ENCODE measurements at regions not wholly inside any gene's neighbourhood (a gene's known extent, or its start where the extent isn't known, plus 50 kb on each side); places are given as distances from the start of the nearest gene placed in this dataset.

DNA sequence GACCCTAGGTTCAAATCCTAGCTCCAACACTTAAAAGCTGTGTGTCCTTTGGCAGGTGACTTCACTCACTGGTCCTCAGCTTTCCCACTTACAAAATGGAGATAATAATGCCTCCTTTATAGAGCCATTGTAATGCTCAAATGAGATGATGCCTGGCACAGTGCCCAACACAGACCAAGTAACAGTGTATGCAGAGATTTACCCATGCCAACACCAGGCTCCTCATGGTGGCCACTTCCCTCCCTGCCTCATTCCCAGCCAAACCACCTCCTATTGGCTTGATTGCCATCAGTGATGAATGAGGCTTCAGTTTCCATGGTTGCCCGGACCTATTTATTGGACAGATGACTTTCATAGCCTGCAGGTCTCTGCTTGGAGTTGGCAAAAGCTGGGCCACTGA, 469.4 kb downstream of the CDK5RAP2 start:
- Histone ChIP-seq H3K27ac (ENCODE audit: low read length) (no peak overlapping the region), H3K4me1 (ENCODE audit: low read length) (no peaks in the 10 kb centered on the region), H3K9me3 (replicated peaks; ENCODE audit: insufficient read depth, low read length) (no peaks in the 10 kb centered on the region), H3K36me3 (replicated peaks; ENCODE audit: insufficient read depth, low read length) (no peaks in the 10 kb centered on the region), H4K20me1 (ENCODE audit: insufficient read depth, low read length) (no peaks in the 10 kb centered on the region), H3F3A (ENCODE audit: insufficient read depth, low read length) (no peaks in the 10 kb centered on the region), H3K9me2 (replicated peaks; ENCODE audit: insufficient read depth, low read length) (no peaks in the 10 kb centered on the region), H2AFZ (ENCODE audit: low read length) (no peak overlapping the region), H3K4me2 (ENCODE audit: low read depth, low read length) (no peak overlapping the region), H3K4me3 (ENCODE audit: low read length) (no peak overlapping the region), H3K9ac (ENCODE audit: low read length) (no peak overlapping the region), H3K27me3 (replicated peaks; ENCODE audit: insufficient read depth, low read length) (no peaks in the 10 kb centered on the region), H3K79me2 (ENCODE audit: low read length) (no peaks in the 10 kb centered on the region)
- no peak for DNase-seq
- TF ChIP-seq, protein P1, sequence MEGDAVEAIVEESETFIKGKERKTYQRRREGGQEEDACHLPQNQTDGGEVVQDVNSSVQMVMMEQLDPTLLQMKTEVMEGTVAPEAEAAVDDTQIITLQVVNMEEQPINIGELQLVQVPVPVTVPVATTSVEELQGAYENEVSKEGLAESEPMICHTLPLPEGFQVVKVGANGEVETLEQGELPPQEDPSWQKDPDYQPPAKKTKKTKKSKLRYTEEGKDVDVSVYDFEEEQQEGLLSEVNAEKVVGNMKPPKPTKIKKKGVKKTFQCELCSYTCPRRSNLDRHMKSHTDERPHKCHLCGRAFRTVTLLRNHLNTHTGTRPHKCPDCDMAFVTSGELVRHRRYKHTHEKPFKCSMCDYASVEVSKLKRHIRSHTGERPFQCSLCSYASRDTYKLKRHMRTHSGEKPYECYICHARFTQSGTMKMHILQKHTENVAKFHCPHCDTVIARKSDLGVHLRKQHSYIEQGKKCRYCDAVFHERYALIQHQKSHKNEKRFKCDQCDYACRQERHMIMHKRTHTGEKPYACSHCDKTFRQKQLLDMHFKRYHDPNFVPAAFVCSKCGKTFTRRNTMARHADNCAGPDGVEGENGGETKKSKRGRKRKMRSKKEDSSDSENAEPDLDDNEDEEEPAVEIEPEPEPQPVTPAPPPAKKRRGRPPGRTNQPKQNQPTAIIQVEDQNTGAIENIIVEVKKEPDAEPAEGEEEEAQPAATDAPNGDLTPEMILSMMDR (IDR thresholded peaks at IDR 0.05; ENCODE audit: low read length): no peak
- no peak for TF ChIP-seq EZH2phosphoT487 (IDR thresholded peaks at IDR 0.05; ENCODE audit: low read length)
- TF ChIP-seq EZH2 (optimal IDR thresholded peaks at IDR 0.05; ENCODE audit: low read depth, low read length): no peak

- Histone ChIP-seq H3F3A (ENCODE audit: insufficient read depth, low read length) (no peaks in the 10 kb centered on the region), H3K9ac (ENCODE audit: low read length) (no peak overlapping the region), H3K36me3 (replicated peaks; ENCODE audit: insufficient read depth, low read length) (no peaks in the 10 kb centered on the region), H2AFZ (ENCODE audit: low read length) (no peak overlapping the region), H3K9me3 (replicated peaks; ENCODE audit: insufficient read depth, low read length) (no peaks in the 10 kb centered on the region), H3K27ac (ENCODE audit: low read length) (no peak overlapping the region), H3K9me2 (replicated peaks; ENCODE audit: insufficient read depth, low read length) (no peaks in the 10 kb centered on the region), H3K4me1 (ENCODE audit: low read length) (no peaks in the 10 kb centered on the region), H3K27me3 (replicated peaks; ENCODE audit: insufficient read depth, low read length) (no peaks in the 10 kb centered on the region), H3K79me2 (ENCODE audit: low read length) (no peaks in the 10 kb centered on the region), H3K4me2 (ENCODE audit: low read depth, low read length) (no peak overlapping the region), H3K4me3 (ENCODE audit: low read length) (no peak overlapping the region), H4K20me1 (ENCODE audit: insufficient read depth, low read length) (no peaks in the 10 kb centered on the region)
- TF ChIP-seq, protein P1 (IDR thresholded peaks at IDR 0.05; ENCODE audit: low read length): no peak
- TF ChIP-seq EZH2 (optimal IDR thresholded peaks at IDR 0.05; ENCODE audit: low read depth, low read length): no peak
- no peak for TF ChIP-seq EZH2phosphoT487 (IDR thresholded peaks at IDR 0.05; ENCODE audit: low read length)
- no peak for DNase-seq
These were observed 470.7 kb downstream of the CDK5RAP2 start for GRCh38 chr9:120109242-120109641.

DNA sequence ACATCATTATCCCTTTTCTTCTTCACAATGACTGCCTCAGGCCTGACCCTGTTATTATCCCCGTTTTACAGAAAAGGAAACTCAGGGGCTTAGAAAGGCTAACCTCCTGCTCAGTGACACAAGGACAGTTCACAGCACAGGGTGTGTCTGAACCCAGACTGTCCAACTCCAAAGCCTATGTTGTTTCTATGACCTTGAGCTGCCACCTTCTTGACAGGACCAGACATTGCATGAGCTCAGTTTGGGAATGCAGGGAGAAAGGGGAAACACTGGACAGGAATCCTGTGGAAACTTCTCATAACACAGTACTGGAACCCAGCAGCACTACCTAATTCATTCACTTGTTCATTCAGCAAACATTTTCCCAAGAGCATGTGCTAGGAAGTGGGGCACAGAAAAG, 472.8 kb downstream of the CDK5RAP2 start:
- no peak overlapping the region for H3K27ac ChIP-seq (ENCODE audit: low read length)
- no peaks in the 10 kb centered on the region for H3K9me2 ChIP-seq (replicated peaks; ENCODE audit: insufficient read depth, low read length)
- no peak overlapping the region for H3K4me3 ChIP-seq (ENCODE audit: low read length)
- no peaks in the 10 kb centered on the region for H4K20me1 ChIP-seq (ENCODE audit: insufficient read depth, low read length)
- H3K79me2 ChIP-seq (ENCODE audit: low read length): no peaks in the 10 kb centered on the region
- H2AFZ ChIP-seq (ENCODE audit: low read length): no peak overlapping the region
- H3K9ac ChIP-seq (ENCODE audit: low read length): no peak overlapping the region
- no peak overlapping the region for H3K4me2 ChIP-seq (ENCODE audit: low read depth, low read length)
- no peak for DNase-seq
- H3K36me3 ChIP-seq (replicated peaks; ENCODE audit: insufficient read depth, low read length): no peaks in the 10 kb centered on the region
- no peaks in the 10 kb centered on the region for H3F3A ChIP-seq (ENCODE audit: insufficient read depth, low read length)
- no peaks in the 10 kb centered on the region for H3K9me3 ChIP-seq (replicated peaks; ENCODE audit: insufficient read depth, low read length)
- no peaks in the 10 kb centered on the region for H3K4me1 ChIP-seq (ENCODE audit: low read length)
- H3K27me3 ChIP-seq (replicated peaks; ENCODE audit: insufficient read depth, low read length): no peaks in the 10 kb centered on the region
- TF ChIP-seq EZH2 (optimal IDR thresholded peaks at IDR 0.05; ENCODE audit: low read depth, low read length) (no peak), EZH2phosphoT487 (IDR thresholded peaks at IDR 0.05; ENCODE audit: low read length) (no peak)
- TF ChIP-seq, protein P1 (IDR thresholded peaks at IDR 0.05; ENCODE audit: low read length): no peak

Measured in MM.1S (cell line).